ENCODE measurements at regions not wholly inside any gene's neighbourhood (a gene's known extent, or its start where the extent isn't known, plus 50 kb on each side); places are given as distances from the start of the nearest gene placed in this dataset.
A peak's percentile ranks its signal among the peaks of the same experiment; 100 is the strongest.

- Histone ChIP-seq H3K27me3 (ENCODE audit: control insufficient read depth in 1 of 2, insufficient read depth in 2 of 2, low read length in 2 of 2) (no peaks in the 10 kb centered on the region), H3K9me3 (ENCODE audit: control insufficient read depth in 1 of 2, insufficient read depth in 1 of 2, low read length in 2 of 2) (no peaks in the 10 kb centered on the region), H3K4me1 (ENCODE audit: insufficient read depth, low read length) (no peaks in the 10 kb centered on the region), H3K36me3 (ENCODE audit: insufficient read depth, low read length) (no peaks in the 10 kb centered on the region), H3K4me3 (ENCODE audit: low read length) (no peak overlapping the region), H3K27ac (ENCODE audit: low read depth in 1 of 2, low read length in 2 of 2) (no peak overlapping the region)
- H3K9me3 Mint-ChIP-seq, result no peaks in the 10 kb centered on the region
- H3K4me1 Mint-ChIP-seq (ENCODE audit: low read depth), result no peaks in the 10 kb centered on the region
- H3K36me3 Mint-ChIP-seq (ENCODE audit: low read depth), result no peaks in the 10 kb centered on the region
- intact Hi-C loops (cut with DNase I, micrococcal nuclease), result no loop called here
- ATAC-seq (ENCODE audit: poor library complexity) (no peak), DNase-seq (peak in 3 of 14 experiments; percentile 4 to 70 (median 58))
- TF ChIP-seq CTCF (IDR thresholded peaks at IDR 0.05), result no peak
- POLR2A ChIA-PET, result no interaction called here
- H3K27ac Mint-ChIP-seq, result no peak overlapping the region
- peaks cover 6% of the 10 kb centered on the region for H3K27me3 Mint-ChIP-seq
- no peak overlapping the region for H3K4me3 Mint-ChIP-seq
- CTCF ChIA-PET, result interaction anchor here (1.1 to 1.3 kb wide), 2 partner anchors 11 to 329 kb away, joined by 3 to 4 read pairs; no protein-coding TSS in a partner anchor
Measured at GRCh38 chr10:23643111-23643780, 204.4 kb downstream of the OTUD1 start.

- no peaks in the 10 kb centered on the region for H3K36me3 Mint-ChIP-seq (ENCODE audit: low read depth)
- Histone ChIP-seq H3K9me3 (ENCODE audit: control insufficient read depth in 1 of 2, insufficient read depth in 1 of 2, low read length in 2 of 2) (no peaks in the 10 kb centered on the region), H3K4me3 (ENCODE audit: low read length) (no peak overlapping the region), H3K27me3 (ENCODE audit: control insufficient read depth in 1 of 2, insufficient read depth in 2 of 2, low read length in 2 of 2) (peaks cover 0 to 10% of the 10 kb centered on the region in 2 experiments), H3K36me3 (ENCODE audit: insufficient read depth, low read length) (no peaks in the 10 kb centered on the region), H3K27ac (ENCODE audit: low read depth in 1 of 2, low read length in 2 of 2) (no peak overlapping the region), H3K4me1 (ENCODE audit: insufficient read depth, low read length) (no peaks in the 10 kb centered on the region)
- H3K9me3 Mint-ChIP-seq, result no peaks in the 10 kb centered on the region
- ChIA-PET CTCF (no interaction called here), POLR2A (no interaction called here)
- peaks cover 10% of the 10 kb centered on the region for H3K27me3 Mint-ChIP-seq
- no peaks in the 10 kb centered on the region for H3K4me1 Mint-ChIP-seq (ENCODE audit: low read depth)
- H3K4me3 Mint-ChIP-seq, result no peak overlapping the region
- no peak overlapping the region for H3K27ac Mint-ChIP-seq
- no peak for DNase-seq
- TF ChIP-seq CTCF (IDR thresholded peaks at IDR 0.05), result no peak
- ATAC-seq (ENCODE audit: poor library complexity), result no peak
- intact Hi-C loops (cut with DNase I, micrococcal nuclease), result no loop called here
Measured at GRCh38 chr10:23648618-23649017, 209.7 kb downstream of the OTUD1 start.

GRCh38 chr10:23656735-23657134, 217.9 kb downstream of the OTUD1 start:
- Mint-ChIP-seq H3K27ac (no peak overlapping the region), H3K9me3 (no peaks in the 10 kb centered on the region), H3K4me1 (ENCODE audit: low read depth) (no peaks in the 10 kb centered on the region), H3K27me3 (peaks cover 17% of the 10 kb centered on the region), H3K36me3 (ENCODE audit: low read depth) (no peaks in the 10 kb centered on the region), H3K4me3 (no peak overlapping the region)
- ChIA-PET CTCF (no interaction called here), POLR2A (no interaction called here)
- ATAC-seq (ENCODE audit: poor library complexity), result no peak
- H3K27me3 ChIP-seq (ENCODE audit: control insufficient read depth in 1 of 2, insufficient read depth in 2 of 2, low read length in 2 of 2), result no peaks in the 10 kb centered on the region
- H3K27ac ChIP-seq (ENCODE audit: low read depth in 1 of 2, low read length in 2 of 2), result no peak overlapping the region
- peak; percentile 26 for TF ChIP-seq CTCF (IDR thresholded peaks at IDR 0.05)
- H3K9me3 ChIP-seq (ENCODE audit: control insufficient read depth in 1 of 2, insufficient read depth in 1 of 2, low read length in 2 of 2), result no peaks in the 10 kb centered on the region
- intact Hi-C loops (cut with DNase I, micrococcal nuclease), result loop anchor here (1.0 to 5.0 kb wide), 4 partner anchors 139 to 344 kb away; no protein-coding TSS in a partner anchor
- H3K4me1 ChIP-seq (ENCODE audit: insufficient read depth, low read length), result no peaks in the 10 kb centered on the region
- no peak overlapping the region for H3K4me3 ChIP-seq (ENCODE audit: low read length)
- no peaks in the 10 kb centered on the region for H3K36me3 ChIP-seq (ENCODE audit: insufficient read depth, low read length)
- DNase-seq, result peak in 3 of 14 experiments; percentile 8 to 32 (median 32)

Measured in CD4-positive, alpha-beta T cell (primary cell).